Effector memory CD8-positive, alpha-beta T cell (primary cell): ENCODE measurements at regions not wholly inside any gene's neighbourhood (a gene's known extent, or its start where the extent isn't known, plus 50 kb on each side); places are given as distances from the start of the nearest gene placed in this dataset.

Source experiments
- ATAC-seq: fragments of 150-1000 bp; cut with Tn5 transposase; replicated peaks from 2 replicates; pipeline ENCODE4 v1.10.0; 2021; ENCODE audit warnings: mild to moderate bottlenecking, moderate library complexity
- DNase-seq, 3 experiments: peaks; one replicate each; pipeline ENCODE4 v3.0.0; 2021
- H3K27ac Mint-ChIP-seq, 2 donors: one replicate each; pipeline ENCODE4 v1.8.0; 2022; ENCODE audit warnings: mild to moderate bottlenecking in 2 of 2, mixed read lengths in 2 of 2, moderate library complexity in 2 of 2
- H3K27me3 Mint-ChIP-seq, 2 donors: one replicate each; pipeline ENCODE4 v1.8.0; 2022; ENCODE audit warnings: mixed read lengths in 2 of 2
- H3K36me3 Mint-ChIP-seq: one replicate; pipeline ENCODE4 v1.8.0; 2022; ENCODE audit warnings: mild to moderate bottlenecking, moderate library complexity, mixed read lengths; ENCODE audit not compliant: insufficient read depth
- H3K4me1 Mint-ChIP-seq, 2 donors: one replicate each; pipeline ENCODE4 v1.8.0; 2022; ENCODE audit warnings: low read depth in 2 of 2, mixed read lengths in 2 of 2
- H3K4me3 Mint-ChIP-seq, 2 donors: one replicate each; pipeline ENCODE4 v1.8.0; 2022; ENCODE audit warnings: mild to moderate bottlenecking in 2 of 2, mixed read lengths in 2 of 2, moderate library complexity in 2 of 2
- H3K9me3 Mint-ChIP-seq, 2 donors: one replicate each; pipeline ENCODE4 v1.8.0; 2022; ENCODE audit warnings: mixed read lengths in 2 of 2

GRCh38 chr4:56115898-56116297, 167.2 kb downstream of the CEP135 start:
- no peak overlapping the region for H3K27ac Mint-ChIP-seq
- H3K27me3 Mint-ChIP-seq = peaks cover 3 to 20% of the 10 kb centered on the region in 2 donors
- no peaks in the 10 kb centered on the region for H3K36me3 Mint-ChIP-seq
- no peaks in the 10 kb centered on the region for H3K9me3 Mint-ChIP-seq
- ATAC-seq (no peak), DNase-seq (no peak)
- no peak overlapping the region for H3K4me3 Mint-ChIP-seq
- H3K4me1 Mint-ChIP-seq = no peaks in the 10 kb centered on the region

- Mint-ChIP-seq H3K27me3 (peaks cover 27 to 31% of the 10 kb centered on the region in 2 donors), H3K4me3 (no peak overlapping the region), H3K27ac (no peak overlapping the region), H3K9me3 (no peaks in the 10 kb centered on the region), H3K36me3 (no peaks in the 10 kb centered on the region), H3K4me1 (no peaks in the 10 kb centered on the region)
- ATAC-seq (no peak), DNase-seq (no peak)
Observed at GRCh38 chr4:56112377-56112776, 163.6 kb downstream of the CEP135 start.

- no peak overlapping the region for H3K27ac Mint-ChIP-seq
- no peak overlapping the region for H3K4me3 Mint-ChIP-seq
- no peaks in the 10 kb centered on the region for H3K36me3 Mint-ChIP-seq
- H3K4me1 Mint-ChIP-seq = no peaks in the 10 kb centered on the region
- no peak for ATAC-seq
- no peak for DNase-seq
- no peaks in the 10 kb centered on the region for H3K9me3 Mint-ChIP-seq
- H3K27me3 Mint-ChIP-seq = peaks cover 38 to 43% of the 10 kb centered on the region in 2 donors
Observed at GRCh38 chr4:56106180-56107147, 157.7 kb downstream of the CEP135 start.

- DNase-seq (no peak), ATAC-seq (no peak)
- Mint-ChIP-seq H3K36me3 (no peaks in the 10 kb centered on the region), H3K27me3 (peaks cover 19 to 34% of the 10 kb centered on the region in 2 donors), H3K4me3 (no peak overlapping the region), H3K27ac (no peak overlapping the region), H3K4me1 (no peaks in the 10 kb centered on the region), H3K9me3 (no peaks in the 10 kb centered on the region)
Observed at GRCh38 chr4:56104188-56104587, 155.4 kb downstream of the CEP135 start.

- DNase-seq (no peak), ATAC-seq (no peak)
- Mint-ChIP-seq H3K4me1 (no peaks in the 10 kb centered on the region), H3K27ac (no peak overlapping the region), H3K27me3 (peaks cover 13 to 22% of the 10 kb centered on the region in 2 donors), H3K4me3 (no peak overlapping the region), H3K9me3 (no peaks in the 10 kb centered on the region), H3K36me3 (no peaks in the 10 kb centered on the region)
Observed at GRCh38 chr4:56102601-56103000, 153.9 kb downstream of the CEP135 start.

DNA sequence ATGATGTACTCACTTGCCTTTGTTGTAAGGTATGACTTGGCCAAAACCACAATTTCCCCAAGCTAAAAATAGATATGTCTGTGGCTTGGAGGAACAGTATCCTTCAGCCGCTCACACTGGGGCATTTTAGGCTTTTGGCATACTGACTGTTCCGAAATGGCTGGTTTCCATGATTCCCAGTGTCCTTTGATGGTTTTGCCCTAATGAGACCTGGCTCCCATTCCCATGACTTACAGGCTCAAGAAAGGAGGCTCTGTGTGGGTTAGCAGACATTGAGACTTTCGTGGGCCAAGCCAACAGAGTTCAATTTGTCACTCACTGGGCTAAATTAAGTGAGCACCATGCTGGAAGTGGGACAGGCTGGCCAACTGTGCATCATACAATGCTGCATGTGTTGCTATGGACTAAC, 150.6 kb downstream of the CEP135 start:
- no peak for ATAC-seq
- Mint-ChIP-seq H3K4me1 (no peaks in the 10 kb centered on the region), H3K36me3 (no peaks in the 10 kb centered on the region), H3K4me3 (no peak overlapping the region), H3K27me3 (peaks cover 8 to 19% of the 10 kb centered on the region in 2 donors), H3K9me3 (no peaks in the 10 kb centered on the region), H3K27ac (no peak overlapping the region)
- DNase-seq = no peak

DNA sequence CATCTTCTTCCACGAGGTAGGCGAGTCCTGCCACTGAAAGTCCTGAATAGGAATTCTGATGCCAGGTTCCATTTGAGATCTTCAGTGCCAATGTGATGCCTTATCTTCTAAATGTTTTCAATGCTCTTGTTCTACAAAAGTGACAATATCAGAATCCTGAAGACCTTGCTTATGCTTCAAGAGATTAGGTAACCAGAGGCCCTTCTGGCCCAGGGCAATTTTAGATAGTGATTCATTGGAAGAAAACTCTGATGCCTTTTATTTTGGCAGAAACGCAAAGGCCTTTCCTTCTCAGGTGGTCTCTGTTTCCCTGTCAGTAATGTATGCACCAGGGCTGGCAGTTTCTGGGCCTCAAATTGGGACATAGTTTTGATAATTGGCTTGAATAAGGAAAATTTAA, 144.8 kb downstream of the CEP135 start:
- no peaks in the 10 kb centered on the region for H3K9me3 Mint-ChIP-seq

DNA sequence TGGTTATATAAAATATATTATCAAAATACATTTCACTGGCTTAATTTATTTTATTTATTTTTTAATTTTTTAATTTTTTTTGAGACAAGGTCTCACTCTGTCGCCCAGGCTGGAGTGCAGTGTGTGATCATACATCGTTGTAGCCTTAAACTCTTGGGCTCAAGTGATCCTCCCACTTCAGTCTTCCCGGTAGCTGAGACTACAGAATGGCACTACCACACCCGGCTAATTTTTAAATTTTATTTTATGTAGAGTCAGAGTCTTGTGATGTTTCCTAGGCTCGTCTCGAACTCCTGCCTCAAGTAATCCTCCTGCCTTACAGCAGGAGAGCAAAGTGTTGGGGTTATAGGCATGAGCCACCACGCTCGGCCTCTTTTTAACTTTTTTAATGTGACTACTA, 143.8 kb downstream of the CEP135 start:
- Mint-ChIP-seq H3K9me3 (no peaks in the 10 kb centered on the region), H3K4me3 (no peak overlapping the region), H3K36me3 (no peaks in the 10 kb centered on the region), H3K27ac (no peak overlapping the region), H3K4me1 (no peaks in the 10 kb centered on the region), H3K27me3 (no peaks in the 10 kb centered on the region)
- DNase-seq = no peak
- no peak for ATAC-seq

More for the DNA sequence above, 144.8 kb downstream of the CEP135 start:
- no peaks in the 10 kb centered on the region for H3K27me3 Mint-ChIP-seq
- ATAC-seq = no peak
- no peak overlapping the region for H3K4me3 Mint-ChIP-seq
- no peaks in the 10 kb centered on the region for H3K4me1 Mint-ChIP-seq
- H3K36me3 Mint-ChIP-seq = no peaks in the 10 kb centered on the region
- DNase-seq = no peak
- no peak overlapping the region for H3K27ac Mint-ChIP-seq

GRCh38 chr4:56086561-56086960, 137.8 kb downstream of the CEP135 start:
- no peak overlapping the region for H3K4me3 Mint-ChIP-seq
- H3K27me3 Mint-ChIP-seq = peaks cover 0 to 7% of the 10 kb centered on the region in 2 donors
- DNase-seq (no peak), ATAC-seq (no peak)
- H3K9me3 Mint-ChIP-seq = no peaks in the 10 kb centered on the region
- no peak overlapping the region for H3K27ac Mint-ChIP-seq
- no peaks in the 10 kb centered on the region for H3K4me1 Mint-ChIP-seq
- H3K36me3 Mint-ChIP-seq = no peaks in the 10 kb centered on the region

DNA sequence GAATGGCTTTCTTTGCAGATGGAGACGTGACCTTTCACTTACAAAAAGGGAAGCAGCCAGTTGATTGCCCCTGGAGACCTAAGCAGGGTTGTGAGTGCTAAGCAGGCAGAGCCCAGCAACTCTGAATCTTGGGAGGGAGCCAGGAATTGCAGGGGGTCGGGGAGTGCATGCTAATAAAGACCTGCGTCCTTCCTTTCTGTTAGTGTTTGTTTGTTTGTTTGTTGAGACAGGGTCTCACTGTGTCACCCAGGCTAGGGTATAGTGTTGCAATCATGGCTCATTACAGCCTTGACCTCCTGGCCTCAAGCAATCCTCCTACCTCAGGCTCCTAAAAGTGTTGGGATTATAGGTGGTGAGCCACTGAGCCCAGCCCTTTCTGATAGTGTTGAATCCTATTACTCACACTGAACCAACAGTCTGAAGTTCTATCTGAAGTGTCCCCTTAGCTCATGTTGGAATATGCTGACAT, 137.4 kb downstream of the CEP135 start:
- Mint-ChIP-seq H3K36me3 (no peaks in the 10 kb centered on the region), H3K9me3 (no peaks in the 10 kb centered on the region), H3K27ac (no peak overlapping the region), H3K4me3 (no peak overlapping the region), H3K4me1 (no peaks in the 10 kb centered on the region), H3K27me3 (peaks cover 0 to 7% of the 10 kb centered on the region in 2 donors)
- no peak for DNase-seq
- no peak for ATAC-seq

DNA sequence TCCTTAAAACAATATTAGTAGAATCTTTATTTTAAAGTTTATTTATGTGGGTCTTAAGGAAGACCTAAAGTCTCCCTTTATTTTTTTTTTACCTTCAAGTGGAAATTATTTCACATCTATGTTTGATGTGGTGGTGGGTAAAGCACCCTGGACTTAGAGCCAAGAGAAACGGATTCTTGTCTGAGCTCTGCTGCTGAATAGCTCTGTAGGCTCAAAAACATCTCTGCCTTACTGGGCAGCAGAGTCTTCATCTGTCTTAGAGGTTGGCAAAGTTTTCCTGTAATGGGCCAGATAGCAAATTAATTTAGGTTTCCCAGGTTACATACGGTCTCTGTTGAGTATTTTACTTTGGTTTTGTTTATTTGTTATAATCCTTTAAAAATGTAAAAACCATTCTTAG, 136.5 kb downstream of the CEP135 start:
- Mint-ChIP-seq H3K9me3 (no peaks in the 10 kb centered on the region), H3K4me3 (no peak overlapping the region), H3K4me1 (no peaks in the 10 kb centered on the region), H3K27ac (no peak overlapping the region), H3K27me3 (peaks cover 0 to 7% of the 10 kb centered on the region in 2 donors), H3K36me3 (no peaks in the 10 kb centered on the region)
- DNase-seq (no peak), ATAC-seq (no peak)

- H3K36me3 Mint-ChIP-seq = no peaks in the 10 kb centered on the region
- no peak for DNase-seq
- H3K27me3 Mint-ChIP-seq = peaks cover 0 to 7% of the 10 kb centered on the region in 2 donors
- no peak overlapping the region for H3K27ac Mint-ChIP-seq
- H3K9me3 Mint-ChIP-seq = no peaks in the 10 kb centered on the region
- no peak overlapping the region for H3K4me3 Mint-ChIP-seq
- H3K4me1 Mint-ChIP-seq = no peaks in the 10 kb centered on the region
- ATAC-seq = no peak
Observed at GRCh38 chr4:56084851-56085250, 136.1 kb downstream of the CEP135 start.
